ENCODE measurements at regions not wholly inside any gene's neighbourhood (a gene's known extent, or its start where the extent isn't known, plus 50 kb on each side); places are given as distances from the start of the nearest gene placed in this dataset.

GRCh38 chr12:119936705-119937311 is 52.2 kb upstream of the BICDL1 start:
- TF ChIP-seq CTCF (IDR thresholded peaks at IDR 0.05; ENCODE audit: low read length) (no peak), EZH2phosphoT487 (IDR thresholded peaks at IDR 0.05; ENCODE audit: low read length) (no peak), EZH2 (optimal IDR thresholded peaks at IDR 0.05; ENCODE audit: low read depth, low read length) (no peak)
